ENCODE measurements at regions not wholly inside any gene's neighbourhood (a gene's known extent, or its start where the extent isn't known, plus 50 kb on each side); places are given as distances from the start of the nearest gene placed in this dataset.

DNA sequence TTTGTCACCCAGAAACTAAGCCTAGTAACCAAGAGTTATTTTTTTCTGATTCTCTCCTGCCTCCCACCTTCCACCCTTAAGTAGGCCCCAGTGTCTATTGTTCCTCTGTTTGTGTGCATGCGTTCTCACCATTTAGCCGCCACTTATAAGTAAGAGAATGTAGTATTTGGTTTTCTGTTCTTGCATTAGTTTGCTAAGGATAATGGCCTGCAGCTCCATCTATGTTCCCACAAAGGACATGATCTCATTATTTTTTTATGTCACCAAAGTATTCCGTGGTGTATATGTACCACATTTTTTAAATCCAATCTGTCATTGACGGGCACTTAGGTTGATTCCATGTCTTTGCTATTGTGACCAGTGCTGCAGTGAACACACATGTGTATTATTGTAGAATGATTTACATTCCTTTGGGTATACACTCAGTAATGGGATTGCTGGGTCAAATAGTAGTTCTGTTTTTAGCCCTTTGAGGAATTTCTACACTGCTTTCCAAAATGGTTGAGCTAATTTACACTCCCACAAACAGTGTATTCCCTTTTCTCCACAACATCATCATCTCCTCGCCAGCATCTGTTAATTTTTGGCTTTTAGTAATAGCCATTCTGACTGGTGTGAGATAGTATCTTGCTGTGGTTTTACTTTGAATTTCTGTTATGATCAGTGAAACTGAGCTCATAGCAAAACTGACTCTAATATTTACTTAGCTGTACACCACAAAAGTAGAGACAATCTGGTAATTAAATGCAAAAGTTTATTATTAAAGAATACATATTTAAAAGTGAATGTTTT is 660.1 kb upstream of the SLC8A1 start:
- TF ChIP-seq, protein P1, sequence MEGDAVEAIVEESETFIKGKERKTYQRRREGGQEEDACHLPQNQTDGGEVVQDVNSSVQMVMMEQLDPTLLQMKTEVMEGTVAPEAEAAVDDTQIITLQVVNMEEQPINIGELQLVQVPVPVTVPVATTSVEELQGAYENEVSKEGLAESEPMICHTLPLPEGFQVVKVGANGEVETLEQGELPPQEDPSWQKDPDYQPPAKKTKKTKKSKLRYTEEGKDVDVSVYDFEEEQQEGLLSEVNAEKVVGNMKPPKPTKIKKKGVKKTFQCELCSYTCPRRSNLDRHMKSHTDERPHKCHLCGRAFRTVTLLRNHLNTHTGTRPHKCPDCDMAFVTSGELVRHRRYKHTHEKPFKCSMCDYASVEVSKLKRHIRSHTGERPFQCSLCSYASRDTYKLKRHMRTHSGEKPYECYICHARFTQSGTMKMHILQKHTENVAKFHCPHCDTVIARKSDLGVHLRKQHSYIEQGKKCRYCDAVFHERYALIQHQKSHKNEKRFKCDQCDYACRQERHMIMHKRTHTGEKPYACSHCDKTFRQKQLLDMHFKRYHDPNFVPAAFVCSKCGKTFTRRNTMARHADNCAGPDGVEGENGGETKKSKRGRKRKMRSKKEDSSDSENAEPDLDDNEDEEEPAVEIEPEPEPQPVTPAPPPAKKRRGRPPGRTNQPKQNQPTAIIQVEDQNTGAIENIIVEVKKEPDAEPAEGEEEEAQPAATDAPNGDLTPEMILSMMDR (IDR thresholded peaks at IDR 0.05): no peak
- TF ChIP-seq POLR2A (IDR thresholded peaks at IDR 0.05): no peak

Data from uterus (tissue), 2 donors.